ENCODE measurements at regions not wholly inside any gene's neighbourhood (a gene's known extent, or its start where the extent isn't known, plus 50 kb on each side); places are given as distances from the start of the nearest gene placed in this dataset.

DNA sequence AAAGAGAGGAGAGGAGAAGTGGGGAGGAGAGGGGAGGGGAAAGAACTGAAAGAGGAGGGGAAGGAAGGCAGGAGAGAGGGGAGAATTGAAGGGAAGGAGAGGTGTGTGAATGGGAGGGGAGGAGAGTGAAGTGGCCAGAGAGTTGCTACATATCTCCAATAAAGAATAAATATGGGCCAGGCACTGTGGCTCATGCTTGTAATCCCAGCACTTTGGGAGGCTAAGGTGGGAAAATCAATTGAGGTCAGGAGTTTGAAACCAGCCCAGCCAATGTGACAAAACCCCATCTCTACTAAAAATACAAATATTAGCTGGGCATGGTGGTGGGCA, 482.4 kb downstream of the NAF1 start:
- Histone ChIP-seq H3K9me3 (ENCODE audit: control insufficient read depth in 3 of 3, low read length in 3 of 3) (peaks cover 0 to under 1% (median 0%) of the 10 kb centered on the region in 3 donors), H3K27ac (ENCODE audit: low read depth, low read length) (no peak overlapping the region), H3K27me3 (ENCODE audit: control insufficient read depth in 3 of 3, insufficient read depth in 3 of 3, low read length in 3 of 3) (no peaks in the 10 kb centered on the region), H3K36me3 (ENCODE audit: control insufficient read depth in 3 of 3, insufficient read depth in 3 of 3, low read length in 3 of 3) (no peaks in the 10 kb centered on the region), H3K4me1 (ENCODE audit: control insufficient read depth in 3 of 3, insufficient read depth in 3 of 3, low read length in 3 of 3) (no peaks in the 10 kb centered on the region), H3K4me3 (ENCODE audit: low read length in 3 of 3) (no peak overlapping the region), H3K9ac (ENCODE audit: low read depth in 1 of 3, low read length in 3 of 3) (no peak overlapping the region)

DNA sequence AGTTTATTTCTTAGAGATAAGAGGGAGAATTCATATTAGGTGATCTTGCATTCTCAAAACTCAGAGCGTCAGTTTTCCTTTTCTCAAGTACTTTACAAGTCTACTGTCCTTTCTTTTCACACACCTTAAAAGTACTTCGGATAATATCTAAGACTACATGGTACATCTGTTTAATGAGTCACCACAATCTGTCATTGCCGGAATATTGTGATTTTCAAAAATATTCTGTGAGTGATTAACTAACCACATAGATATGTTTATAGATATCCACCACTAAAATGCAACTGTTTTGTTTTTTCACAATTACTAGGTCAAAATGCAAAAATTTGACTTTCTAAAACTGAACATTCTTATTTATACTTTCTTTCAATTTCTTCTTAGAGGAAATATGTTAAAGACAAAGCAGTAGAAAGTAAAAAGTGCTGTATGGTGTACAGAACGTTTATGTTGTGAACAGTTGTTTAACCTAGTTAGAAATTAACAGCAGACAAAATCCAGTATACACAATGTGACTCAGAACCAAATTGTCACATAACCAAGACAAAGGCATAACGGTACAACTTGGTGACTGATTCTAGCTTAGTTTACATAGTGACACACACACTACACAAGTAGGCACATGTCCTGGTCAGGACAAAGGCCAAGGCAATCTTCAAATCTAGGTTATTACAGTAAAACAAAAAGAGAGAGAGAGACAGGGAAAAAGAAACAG, 482.9 kb downstream of the NAF1 start:
- H3K9ac ChIP-seq (ENCODE audit: low read depth in 1 of 3, low read length in 3 of 3) = no peak overlapping the region
- no peaks in the 10 kb centered on the region for H3K4me1 ChIP-seq (ENCODE audit: control insufficient read depth in 3 of 3, insufficient read depth in 3 of 3, low read length in 3 of 3)
- no peaks in the 10 kb centered on the region for H3K27me3 ChIP-seq (ENCODE audit: control insufficient read depth in 3 of 3, insufficient read depth in 3 of 3, low read length in 3 of 3)
- no peaks in the 10 kb centered on the region for H3K36me3 ChIP-seq (ENCODE audit: control insufficient read depth in 3 of 3, insufficient read depth in 3 of 3, low read length in 3 of 3)
- H3K9me3 ChIP-seq (ENCODE audit: control insufficient read depth in 3 of 3, low read length in 3 of 3) = peaks cover 0 to 3% (median 0%) of the 10 kb centered on the region in 3 donors
- H3K27ac ChIP-seq (ENCODE audit: low read depth, low read length) = no peak overlapping the region
- no peak overlapping the region for H3K4me3 ChIP-seq (ENCODE audit: low read length in 3 of 3)

DNA sequence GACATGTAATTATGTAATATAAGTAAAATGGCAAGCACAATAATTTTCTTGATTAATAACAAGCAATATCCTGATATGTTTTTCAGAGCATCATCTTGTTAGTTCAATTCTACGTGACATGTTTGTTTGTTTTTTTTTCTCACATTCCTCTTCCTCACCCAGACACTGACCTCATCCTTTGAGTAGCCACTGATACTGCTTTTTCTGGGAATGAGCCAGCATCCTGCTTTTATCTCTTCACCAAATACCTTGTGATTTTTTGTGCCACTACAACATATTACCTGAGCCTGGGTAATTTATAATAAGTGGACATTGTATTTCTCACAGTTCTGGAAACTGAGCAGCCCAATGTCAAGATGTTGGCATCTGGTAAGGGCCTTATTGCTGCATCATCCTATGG, 484.0 kb downstream of the NAF1 start:
- H3K27ac ChIP-seq (ENCODE audit: low read depth, low read length) = no peak overlapping the region
- no peaks in the 10 kb centered on the region for H3K4me1 ChIP-seq (ENCODE audit: control insufficient read depth in 3 of 3, insufficient read depth in 3 of 3, low read length in 3 of 3)
- peaks cover 0 to 3% (median 0%) of the 10 kb centered on the region in 3 donors for H3K9me3 ChIP-seq (ENCODE audit: control insufficient read depth in 3 of 3, low read length in 3 of 3)
- no peaks in the 10 kb centered on the region for H3K27me3 ChIP-seq (ENCODE audit: control insufficient read depth in 3 of 3, insufficient read depth in 3 of 3, low read length in 3 of 3)
- H3K4me3 ChIP-seq (ENCODE audit: low read length in 3 of 3) = no peak overlapping the region
- no peaks in the 10 kb centered on the region for H3K36me3 ChIP-seq (ENCODE audit: control insufficient read depth in 3 of 3, insufficient read depth in 3 of 3, low read length in 3 of 3)
- H3K9ac ChIP-seq (ENCODE audit: low read depth in 1 of 3, low read length in 3 of 3) = no peak overlapping the region

DNA sequence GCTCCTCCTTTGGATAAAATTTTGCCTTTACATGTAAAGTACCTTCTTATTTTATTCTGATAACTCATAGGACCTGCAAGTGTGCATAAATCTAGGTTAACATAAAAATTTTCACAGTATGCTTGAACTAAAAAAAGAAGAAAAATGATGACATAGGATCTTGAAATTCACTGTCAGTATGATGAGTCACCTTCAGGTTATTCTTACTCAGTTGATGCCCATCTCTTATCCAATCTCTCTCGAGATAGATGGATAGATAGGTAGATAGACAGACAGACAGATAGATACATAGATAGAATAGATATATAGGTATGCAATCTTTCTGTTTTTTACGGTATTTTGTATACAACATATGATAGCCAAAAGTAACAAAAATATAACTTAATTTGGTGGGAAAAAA, 485.5 kb downstream of the NAF1 start:
- Histone ChIP-seq H3K9ac (ENCODE audit: low read depth in 1 of 3, low read length in 3 of 3) (no peak overlapping the region), H3K4me1 (ENCODE audit: control insufficient read depth in 3 of 3, insufficient read depth in 3 of 3, low read length in 3 of 3) (no peaks in the 10 kb centered on the region), H3K4me3 (ENCODE audit: low read length in 3 of 3) (no peak overlapping the region), H3K9me3 (ENCODE audit: control insufficient read depth in 3 of 3, low read length in 3 of 3) (peaks cover 0 to 3% (median 0%) of the 10 kb centered on the region in 3 donors), H3K27ac (ENCODE audit: low read depth, low read length) (no peak overlapping the region), H3K27me3 (ENCODE audit: control insufficient read depth in 3 of 3, insufficient read depth in 3 of 3, low read length in 3 of 3) (no peaks in the 10 kb centered on the region), H3K36me3 (ENCODE audit: control insufficient read depth in 3 of 3, insufficient read depth in 3 of 3, low read length in 3 of 3) (no peaks in the 10 kb centered on the region)

DNA sequence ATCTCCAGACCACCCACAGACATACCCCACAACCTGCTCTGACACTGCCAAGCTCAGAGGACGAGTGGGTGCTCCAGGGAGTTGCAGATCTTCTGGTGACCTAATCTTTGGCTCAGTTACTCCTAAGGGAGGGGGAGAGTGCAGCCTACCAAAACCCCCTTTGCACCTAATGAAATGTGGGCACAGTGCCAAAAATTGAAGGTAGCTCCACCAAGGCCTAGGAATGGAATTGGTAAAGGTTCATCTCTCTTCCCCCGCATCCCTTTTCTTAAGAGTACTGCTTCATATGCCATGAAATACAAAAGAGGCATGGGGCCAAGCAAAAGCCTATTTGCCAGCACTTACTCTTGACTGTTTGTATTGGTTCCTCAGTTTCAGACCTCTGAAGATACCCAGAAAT, 491.0 kb downstream of the NAF1 start:
- H3K9me3 ChIP-seq (ENCODE audit: control insufficient read depth in 3 of 3, low read length in 3 of 3) = peaks cover 0 to 3% (median 0%) of the 10 kb centered on the region in 3 donors
- H3K27me3 ChIP-seq (ENCODE audit: control insufficient read depth in 3 of 3, insufficient read depth in 3 of 3, low read length in 3 of 3) = no peaks in the 10 kb centered on the region
- no peak overlapping the region for H3K27ac ChIP-seq (ENCODE audit: low read depth, low read length)
- no peaks in the 10 kb centered on the region for H3K36me3 ChIP-seq (ENCODE audit: control insufficient read depth in 3 of 3, insufficient read depth in 3 of 3, low read length in 3 of 3)
- H3K9ac ChIP-seq (ENCODE audit: low read depth in 1 of 3, low read length in 3 of 3) = no peak overlapping the region
- H3K4me1 ChIP-seq (ENCODE audit: control insufficient read depth in 3 of 3, insufficient read depth in 3 of 3, low read length in 3 of 3) = no peaks in the 10 kb centered on the region
- no peak overlapping the region for H3K4me3 ChIP-seq (ENCODE audit: low read length in 3 of 3)

DNA sequence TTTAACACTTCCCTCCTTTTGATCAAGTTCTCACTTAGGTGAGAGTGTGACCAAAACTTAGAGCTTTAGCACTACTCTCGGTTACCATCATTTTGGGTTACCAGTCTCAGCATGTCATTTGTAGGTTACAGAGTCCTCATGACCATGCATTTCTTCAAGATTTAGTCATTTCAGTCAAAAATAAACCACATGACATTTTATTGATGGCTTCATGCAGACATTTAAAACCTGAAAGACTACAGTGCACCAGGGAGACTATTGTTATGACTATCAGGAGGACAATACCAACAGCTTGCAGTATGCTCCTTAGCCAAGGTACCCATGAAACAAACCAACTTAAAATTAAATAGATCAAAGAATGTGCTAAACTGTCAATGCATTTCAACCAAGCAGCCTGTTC, 498.1 kb upstream of the FSTL5 start:
- no peaks in the 10 kb centered on the region for H3K9me3 ChIP-seq (ENCODE audit: control insufficient read depth in 3 of 3, low read length in 3 of 3)
- no peak overlapping the region for H3K4me3 ChIP-seq (ENCODE audit: low read length in 3 of 3)
- H3K27me3 ChIP-seq (ENCODE audit: control insufficient read depth in 3 of 3, insufficient read depth in 3 of 3, low read length in 3 of 3) = no peaks in the 10 kb centered on the region
- H3K9ac ChIP-seq (ENCODE audit: low read depth in 1 of 3, low read length in 3 of 3) = no peak overlapping the region
- H3K4me1 ChIP-seq (ENCODE audit: control insufficient read depth in 3 of 3, insufficient read depth in 3 of 3, low read length in 3 of 3) = no peaks in the 10 kb centered on the region
- H3K27ac ChIP-seq (ENCODE audit: low read depth, low read length) = no peak overlapping the region
- H3K36me3 ChIP-seq (ENCODE audit: control insufficient read depth in 3 of 3, insufficient read depth in 3 of 3, low read length in 3 of 3) = no peaks in the 10 kb centered on the region

DNA sequence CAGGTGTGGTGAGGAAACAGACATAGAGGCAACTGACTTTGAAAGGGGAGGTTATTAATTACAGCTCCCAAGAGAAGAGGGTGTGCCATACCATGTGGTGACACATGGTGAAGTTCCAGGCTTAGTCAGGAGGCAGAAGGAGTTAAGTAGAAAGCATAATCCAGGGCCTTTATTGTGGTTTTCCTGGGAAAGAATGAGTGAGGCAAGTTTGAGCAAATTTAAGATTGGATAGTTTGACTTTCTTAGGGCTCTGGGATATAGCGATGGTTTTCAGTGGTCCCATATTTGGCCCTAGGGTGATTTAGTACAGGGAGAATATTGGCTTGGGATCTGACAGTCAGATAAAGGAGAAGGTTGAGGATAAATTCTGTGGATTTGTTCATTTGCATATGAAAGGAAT, 495.9 kb upstream of the FSTL5 start:
- no peak overlapping the region for H3K9ac ChIP-seq (ENCODE audit: low read depth in 1 of 3, low read length in 3 of 3)
- no peaks in the 10 kb centered on the region for H3K36me3 ChIP-seq (ENCODE audit: control insufficient read depth in 3 of 3, insufficient read depth in 3 of 3, low read length in 3 of 3)
- no peaks in the 10 kb centered on the region for H3K27me3 ChIP-seq (ENCODE audit: control insufficient read depth in 3 of 3, insufficient read depth in 3 of 3, low read length in 3 of 3)
- H3K4me1 ChIP-seq (ENCODE audit: control insufficient read depth in 3 of 3, insufficient read depth in 3 of 3, low read length in 3 of 3) = no peaks in the 10 kb centered on the region
- no peaks in the 10 kb centered on the region for H3K9me3 ChIP-seq (ENCODE audit: control insufficient read depth in 3 of 3, low read length in 3 of 3)
- H3K4me3 ChIP-seq (ENCODE audit: low read length in 3 of 3) = no peak overlapping the region
- H3K27ac ChIP-seq (ENCODE audit: low read depth, low read length) = no peak overlapping the region

DNA sequence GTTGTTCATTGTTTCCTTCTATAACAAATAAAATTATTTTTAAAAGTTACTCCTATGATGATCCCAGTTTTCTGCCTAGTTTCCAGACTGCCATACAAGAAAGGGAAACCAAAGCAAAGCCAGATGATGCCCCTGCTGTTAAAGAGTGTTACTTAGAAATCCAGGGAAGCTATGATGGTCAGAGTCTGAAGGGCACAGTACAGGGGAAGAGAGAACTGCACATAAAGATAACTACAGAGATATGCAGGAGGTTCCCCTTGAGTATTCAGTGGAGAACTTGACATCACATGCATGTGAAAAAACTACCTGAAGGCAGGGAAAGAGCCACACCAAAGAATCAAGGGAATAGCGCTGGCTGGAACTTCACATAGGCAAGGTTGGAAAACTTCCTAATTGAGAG, 494.2 kb upstream of the FSTL5 start:
- no peak overlapping the region for H3K4me3 ChIP-seq (ENCODE audit: low read length in 3 of 3)
- no peaks in the 10 kb centered on the region for H3K9me3 ChIP-seq (ENCODE audit: control insufficient read depth in 3 of 3, low read length in 3 of 3)
- H3K27ac ChIP-seq (ENCODE audit: low read depth, low read length) = no peak overlapping the region
- no peak overlapping the region for H3K9ac ChIP-seq (ENCODE audit: low read depth in 1 of 3, low read length in 3 of 3)
- no peaks in the 10 kb centered on the region for H3K27me3 ChIP-seq (ENCODE audit: control insufficient read depth in 3 of 3, insufficient read depth in 3 of 3, low read length in 3 of 3)
- no peaks in the 10 kb centered on the region for H3K4me1 ChIP-seq (ENCODE audit: control insufficient read depth in 3 of 3, insufficient read depth in 3 of 3, low read length in 3 of 3)
- H3K36me3 ChIP-seq (ENCODE audit: control insufficient read depth in 3 of 3, insufficient read depth in 3 of 3, low read length in 3 of 3) = no peaks in the 10 kb centered on the region

DNA sequence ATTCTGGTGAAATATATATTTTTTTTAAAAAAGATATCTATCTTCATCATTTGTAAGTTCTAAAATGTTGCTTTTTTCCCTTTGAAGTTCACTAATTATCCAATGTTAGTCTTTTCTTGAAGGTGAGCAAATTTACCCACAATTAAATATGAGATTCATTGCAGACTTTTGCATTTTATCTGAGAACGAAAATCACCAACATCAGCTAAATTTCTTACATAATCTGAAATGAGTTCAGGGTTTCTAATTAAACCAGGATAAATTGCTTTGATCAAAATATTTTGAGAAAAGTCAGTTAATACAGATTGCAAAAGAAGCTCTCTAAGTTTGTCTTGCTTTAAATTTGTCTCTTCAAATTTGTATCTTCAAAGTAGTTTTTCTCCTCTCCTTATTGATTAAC, 486.4 kb upstream of the FSTL5 start:
- H3K27me3 ChIP-seq (ENCODE audit: control insufficient read depth in 3 of 3, insufficient read depth in 3 of 3, low read length in 3 of 3) = no peaks in the 10 kb centered on the region

DNA sequence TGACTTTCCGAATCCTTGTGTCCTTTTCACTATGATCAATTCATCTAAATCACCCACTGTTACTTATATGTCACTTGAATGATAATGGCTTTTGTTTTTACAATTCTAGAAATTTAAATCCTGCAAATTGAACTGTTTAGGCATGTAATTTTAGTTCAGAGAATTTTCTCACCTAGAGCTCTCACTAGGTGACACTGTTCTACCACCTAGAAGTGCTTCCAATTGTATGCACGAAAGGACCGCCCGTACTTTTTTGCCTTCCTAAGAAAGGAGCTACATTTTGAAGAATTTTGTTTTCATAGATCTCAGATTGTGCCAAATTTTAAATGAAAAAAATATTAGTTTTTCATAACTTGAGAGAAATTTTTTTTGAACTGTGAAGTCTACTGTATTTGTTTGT, 481.6 kb upstream of the FSTL5 start:
- Histone ChIP-seq H3K9me3 (ENCODE audit: control insufficient read depth in 3 of 3, low read length in 3 of 3) (no peaks in the 10 kb centered on the region), H3K27me3 (ENCODE audit: control insufficient read depth in 3 of 3, insufficient read depth in 3 of 3, low read length in 3 of 3) (no peaks in the 10 kb centered on the region), H3K4me1 (ENCODE audit: control insufficient read depth in 3 of 3, insufficient read depth in 3 of 3, low read length in 3 of 3) (no peaks in the 10 kb centered on the region), H3K27ac (ENCODE audit: low read depth, low read length) (no peak overlapping the region), H3K9ac (ENCODE audit: low read depth in 1 of 3, low read length in 3 of 3) (no peak overlapping the region), H3K36me3 (ENCODE audit: control insufficient read depth in 3 of 3, insufficient read depth in 3 of 3, low read length in 3 of 3) (no peaks in the 10 kb centered on the region), H3K4me3 (ENCODE audit: low read length in 3 of 3) (no peak overlapping the region)

More for the DNA sequence above, 486.4 kb upstream of the FSTL5 start:
- no peak overlapping the region for H3K9ac ChIP-seq (ENCODE audit: low read depth in 1 of 3, low read length in 3 of 3)
- no peak overlapping the region for H3K4me3 ChIP-seq (ENCODE audit: low read length in 3 of 3)
- no peaks in the 10 kb centered on the region for H3K36me3 ChIP-seq (ENCODE audit: control insufficient read depth in 3 of 3, insufficient read depth in 3 of 3, low read length in 3 of 3)
- H3K9me3 ChIP-seq (ENCODE audit: control insufficient read depth in 3 of 3, low read length in 3 of 3) = no peaks in the 10 kb centered on the region
- H3K27ac ChIP-seq (ENCODE audit: low read depth, low read length) = no peak overlapping the region
- H3K4me1 ChIP-seq (ENCODE audit: control insufficient read depth in 3 of 3, insufficient read depth in 3 of 3, low read length in 3 of 3) = no peaks in the 10 kb centered on the region
